ENCODE measurements at regions not wholly inside any gene's neighbourhood (a gene's known extent, or its start where the extent isn't known, plus 50 kb on each side); places are given as distances from the start of the nearest gene placed in this dataset.

DNA sequence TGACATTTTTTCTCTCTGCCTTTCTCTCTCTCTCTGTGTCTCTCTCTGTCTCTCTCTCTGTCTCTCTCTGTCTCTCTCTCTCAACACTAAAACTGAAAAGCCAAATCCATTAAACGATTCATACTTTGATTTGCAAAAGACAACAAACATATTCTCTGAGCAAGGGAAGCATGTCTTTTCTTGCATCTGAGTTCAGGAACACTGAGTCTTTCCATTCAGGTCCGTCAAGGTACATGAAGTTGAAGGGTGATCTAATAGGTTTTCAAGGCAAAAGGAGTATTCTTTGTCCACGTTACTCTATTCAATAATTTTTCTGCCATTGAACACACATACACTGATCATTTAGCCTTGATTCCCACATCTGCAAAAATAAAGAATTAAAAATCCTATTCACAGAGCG is 900.9 kb downstream of the BCL11B start:
- TF ChIP-seq, protein P1, sequence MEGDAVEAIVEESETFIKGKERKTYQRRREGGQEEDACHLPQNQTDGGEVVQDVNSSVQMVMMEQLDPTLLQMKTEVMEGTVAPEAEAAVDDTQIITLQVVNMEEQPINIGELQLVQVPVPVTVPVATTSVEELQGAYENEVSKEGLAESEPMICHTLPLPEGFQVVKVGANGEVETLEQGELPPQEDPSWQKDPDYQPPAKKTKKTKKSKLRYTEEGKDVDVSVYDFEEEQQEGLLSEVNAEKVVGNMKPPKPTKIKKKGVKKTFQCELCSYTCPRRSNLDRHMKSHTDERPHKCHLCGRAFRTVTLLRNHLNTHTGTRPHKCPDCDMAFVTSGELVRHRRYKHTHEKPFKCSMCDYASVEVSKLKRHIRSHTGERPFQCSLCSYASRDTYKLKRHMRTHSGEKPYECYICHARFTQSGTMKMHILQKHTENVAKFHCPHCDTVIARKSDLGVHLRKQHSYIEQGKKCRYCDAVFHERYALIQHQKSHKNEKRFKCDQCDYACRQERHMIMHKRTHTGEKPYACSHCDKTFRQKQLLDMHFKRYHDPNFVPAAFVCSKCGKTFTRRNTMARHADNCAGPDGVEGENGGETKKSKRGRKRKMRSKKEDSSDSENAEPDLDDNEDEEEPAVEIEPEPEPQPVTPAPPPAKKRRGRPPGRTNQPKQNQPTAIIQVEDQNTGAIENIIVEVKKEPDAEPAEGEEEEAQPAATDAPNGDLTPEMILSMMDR (IDR thresholded peaks at IDR 0.05), result no peak
- TF ChIP-seq ZFX (IDR thresholded peaks at IDR 0.05; ENCODE audit: borderline replicate concordance), result no peak
